OCI-LY3 (cell line): ENCODE measurements at regions not wholly inside any gene's neighbourhood (a gene's known extent, or its start where the extent isn't known, plus 50 kb on each side); places are given as distances from the start of the nearest gene placed in this dataset.

Source experiments
- H2AFZ ChIP-seq: fragments of 200-600, 300-600 bp; shearing (Covaris generic); 2 replicates; pipeline ENCODE4 v1.6.0; 2014; ENCODE audit warnings: antibody characterized with exemption, low read depth, low read length
- H3K27ac ChIP-seq: fragments of 200-600, 300-600 bp; sonication (generic); 2 replicates; pipeline ENCODE4 v1.5.1; 2014; ENCODE audit warnings: mild to moderate bottlenecking, low read length, moderate library complexity, mixed read lengths
- H3K27me3 ChIP-seq: fragments of 200-600, 300-600 bp; sonication (generic); 2 replicates; pipeline ENCODE4 v1.6.1; 2014; ENCODE audit warnings: low read depth, low read length, mixed read lengths
- H3K36me3 ChIP-seq: fragments of 200-600, 300-600 bp; sonication (generic); replicated peaks from 2 replicates; pipeline ENCODE3; 2014; ENCODE audit warnings: low read depth, low read length, mixed read lengths
- H3K4me1 ChIP-seq: fragments of 300-600, 200-600 bp; sonication (generic); 2 replicates; pipeline ENCODE4 v1.6.1; 2014; ENCODE audit warnings: low read length, mixed read lengths
- H3K4me2 ChIP-seq: fragments of 200-600, 300-600 bp; sonication (generic); 2 replicates; pipeline ENCODE4 v1.6.1; 2014; ENCODE audit warnings: low read length, mixed read lengths
- H3K4me3 ChIP-seq: fragments of 300-600, 200-600 bp; sonication (generic); 2 replicates; pipeline ENCODE4 v1.5.1; 2014; ENCODE audit warnings: antibody characterized with exemption, mild to moderate bottlenecking, low read length, moderate library complexity
- H3K79me2 ChIP-seq: fragments of 300-600, 200-600 bp; shearing (Covaris generic); 2 replicates; pipeline ENCODE4 v1.6.1; 2014; ENCODE audit warnings: mild to moderate bottlenecking, low read length, mixed read lengths
- H3K9ac ChIP-seq: fragments of 300-600, 200-600 bp; shearing (Covaris generic); 2 replicates; pipeline ENCODE4 v1.6.0; 2014; ENCODE audit warnings: mild to moderate bottlenecking, low read length, moderate library complexity
- H3K9me3 ChIP-seq: fragments of 200-600, 300-600 bp; shearing (Covaris generic); 2 replicates; pipeline ENCODE4 v1.6.1; 2014; ENCODE audit warnings: low read length, mixed read lengths; ENCODE audit not compliant: insufficient read depth
- H4K20me1 ChIP-seq: fragments of 200-600, 300-600 bp; sonication (generic); 2 replicates; pipeline ENCODE4 v1.6.1; 2016; ENCODE audit warnings: low read length, mixed read lengths; ENCODE audit not compliant: insufficient read depth
- CTCF ChIP-seq: fragments of 200-600, 300-600 bp; sonication (generic); IDR thresholded peaks from 2 replicates; pipeline ENCODE4 v1.5.1; 2014; ENCODE audit warnings: antibody characterized with exemption, low read length, low read depth
- EZH2phosphoT487 ChIP-seq: fragments of 200-600 bp; shearing (Covaris generic); IDR thresholded peaks from 2 replicates; pipeline ENCODE4 v1.6.1; 2018; ENCODE audit warnings: antibody characterized with exemption, mixed run types, low read depth

GRCh38 chr3:188972310-188972709, 199.5 kb upstream of the TPRG1 start:
- H3K9ac ChIP-seq = no peak overlapping the region

GRCh38 chr3:188974856-188975599, 196.7 kb upstream of the TPRG1 start:
- Histone ChIP-seq H3K27me3 (peaks cover 19% of the 10 kb centered on the region; the same call in 1 of the 2 replicates), H3K36me3 (no peaks in the 10 kb centered on the region), H3K4me3 (no peak overlapping the region), H4K20me1 (no peaks in the 10 kb centered on the region), H3K9me3 (no peaks in the 10 kb centered on the region), H3K9ac (no peak overlapping the region), H2AFZ (no peak overlapping the region), H3K4me2 (no peak overlapping the region), H3K4me1 (no peaks in the 10 kb centered on the region), H3K79me2 (no peaks in the 10 kb centered on the region), H3K27ac (no peak overlapping the region)
- TF ChIP-seq CTCF = no peak
- TF ChIP-seq EZH2phosphoT487 = no peak

More at GRCh38 chr3:188972310-188972709, 199.5 kb upstream of the TPRG1 start:
- no peak overlapping the region for H3K4me2 ChIP-seq
- H3K27me3 ChIP-seq = peaks cover 11% of the 10 kb centered on the region; the same call in 1 of the 2 replicates
- no peaks in the 10 kb centered on the region for H3K4me1 ChIP-seq
- H3K27ac ChIP-seq = no peak overlapping the region
- H3K36me3 ChIP-seq = no peaks in the 10 kb centered on the region
- H2AFZ ChIP-seq = no peak overlapping the region
- no peak for TF ChIP-seq CTCF
- no peak for TF ChIP-seq EZH2phosphoT487
- no peaks in the 10 kb centered on the region for H3K9me3 ChIP-seq
- no peak overlapping the region for H3K4me3 ChIP-seq
- H3K79me2 ChIP-seq = no peaks in the 10 kb centered on the region
- no peaks in the 10 kb centered on the region for H4K20me1 ChIP-seq

DNA sequence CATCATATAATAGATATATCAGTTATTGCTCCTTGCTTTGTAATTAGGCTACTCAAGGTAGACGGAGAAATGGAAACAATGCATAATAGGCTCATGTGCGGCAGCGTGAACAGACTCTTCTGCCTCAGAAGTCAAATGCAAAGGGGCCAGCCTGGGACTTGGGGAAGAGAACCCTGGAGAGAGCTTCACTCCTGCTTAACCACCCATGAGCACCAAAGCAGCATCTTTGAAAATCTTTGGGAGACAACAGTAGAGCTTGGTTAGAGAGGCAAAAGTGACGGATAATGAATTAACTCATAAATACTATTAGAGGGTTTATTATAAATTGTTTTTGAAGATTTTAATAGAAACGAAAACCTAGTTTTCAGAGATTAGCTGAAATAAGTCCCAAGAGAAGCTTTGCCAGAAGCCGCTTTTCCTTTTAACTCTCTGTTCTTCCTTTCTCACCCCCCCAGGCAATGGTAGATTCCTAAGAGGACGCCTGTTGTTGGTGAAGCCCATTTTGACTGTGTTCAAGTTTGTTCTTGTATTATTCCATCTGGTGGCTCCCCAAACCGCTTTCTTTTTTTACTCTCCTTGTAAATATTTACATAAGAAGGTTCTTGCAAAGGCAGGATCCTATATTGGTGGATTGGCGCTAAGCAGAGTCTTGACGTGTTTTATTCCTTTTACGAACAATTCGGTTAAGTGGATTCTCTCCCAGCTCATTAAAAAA, 196.0 kb upstream of the TPRG1 start:
- H3K4me2 ChIP-seq = no peak overlapping the region
- no peak overlapping the region for H3K4me3 ChIP-seq
- H3K9me3 ChIP-seq = no peaks in the 10 kb centered on the region
- no peaks in the 10 kb centered on the region for H4K20me1 ChIP-seq
- no peak overlapping the region for H3K27ac ChIP-seq
- TF ChIP-seq CTCF (no peak), EZH2phosphoT487 (no peak)
- no peaks in the 10 kb centered on the region for H3K79me2 ChIP-seq
- no peaks in the 10 kb centered on the region for H3K36me3 ChIP-seq
- H3K9ac ChIP-seq = no peak overlapping the region
- peaks cover 19% of the 10 kb centered on the region; the same call in 1 of the 2 replicates for H3K27me3 ChIP-seq
- no peak overlapping the region for H2AFZ ChIP-seq
- no peaks in the 10 kb centered on the region for H3K4me1 ChIP-seq

DNA sequence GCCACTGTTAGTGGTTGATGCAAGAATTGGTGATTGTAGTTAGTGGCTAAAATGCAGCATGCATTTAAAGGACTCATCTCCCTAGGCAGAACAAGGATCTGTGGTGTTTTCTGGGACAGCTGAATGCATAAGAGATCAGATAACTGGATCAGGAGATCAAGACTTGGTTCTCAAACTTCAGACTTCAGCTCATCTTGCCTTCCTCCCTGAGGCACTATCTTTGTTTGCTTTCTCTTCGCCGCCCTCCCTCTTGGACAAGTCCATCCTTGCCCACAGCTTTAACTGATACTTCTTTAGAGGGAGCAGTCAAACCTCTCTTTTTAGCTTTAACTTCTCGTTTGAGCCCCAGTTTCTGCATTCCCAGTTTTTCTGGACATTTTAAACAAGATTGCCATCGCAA, 195.4 kb upstream of the TPRG1 start:
- Histone ChIP-seq H4K20me1 (no peaks in the 10 kb centered on the region), H3K4me3 (no peak overlapping the region), H2AFZ (no peak overlapping the region), H3K36me3 (no peaks in the 10 kb centered on the region), H3K9me3 (no peaks in the 10 kb centered on the region), H3K9ac (no peak overlapping the region), H3K27me3 (peaks cover 19% of the 10 kb centered on the region; the same call in 1 of the 2 replicates), H3K27ac (no peak overlapping the region), H3K4me2 (no peak overlapping the region), H3K4me1 (no peaks in the 10 kb centered on the region), H3K79me2 (no peaks in the 10 kb centered on the region)
- no peak for TF ChIP-seq CTCF
- no peak for TF ChIP-seq EZH2phosphoT487
